Coronary artery (tissue), 2 donors: ENCODE measurements at regions not wholly inside any gene's neighbourhood (a gene's known extent, or its start where the extent isn't known, plus 50 kb on each side); places are given as distances from the start of the nearest gene placed in this dataset.

ENCODE experiments used
- DNase-seq: peaks from one replicate; pipeline ENCODE4 v3.0.0-alpha.2; 2017; ENCODE audit warnings: low spot score
- H3K27ac ChIP-seq, 2 donors: fragments of 200-600 bp; sonication (generic); one replicate each; pipeline ENCODE4 v1.5.1; 2016 to 2019
- H3K4me3 ChIP-seq: fragments of 200-600 bp; sonication (generic); 2 replicates; pipeline ENCODE4 v1.5.1; 2016; ENCODE audit warnings: mild to moderate bottlenecking, moderate library complexity
- CTCF ChIP-seq: fragments of 200-600 bp; sonication (generic); IDR thresholded peaks from one replicate; pipeline ENCODE4 v1.5.1; 2019; ENCODE audit warnings: antibody characterized with exemption

- no peak for TF ChIP-seq CTCF
- H3K27ac ChIP-seq, result no peak overlapping the region
- no peak for DNase-seq
- H3K4me3 ChIP-seq, result no peak overlapping the region
Measured at GRCh38 chr2:7983912-7984311, 697.9 kb upstream of the ID2 start.

GRCh38 chr2:7984693-7985353 is 697.0 kb upstream of the ID2 start:
- Histone ChIP-seq H3K27ac (no peak overlapping the region), H3K4me3 (no peak overlapping the region)
- no peak for TF ChIP-seq CTCF
- no peak for DNase-seq

GRCh38 chr2:7986431-7986830 is 695.4 kb upstream of the ID2 start:
- TF ChIP-seq CTCF, result no peak
- Histone ChIP-seq H3K4me3 (no peak overlapping the region), H3K27ac (no peak overlapping the region)
- DNase-seq, result no peak

GRCh38 chr2:7987992-7988391 is 693.9 kb upstream of the ID2 start:
- TF ChIP-seq CTCF, result no peak
- Histone ChIP-seq H3K4me3 (no peak overlapping the region), H3K27ac (no peak overlapping the region)
- DNase-seq, result no peak

- DNase-seq, result no peak
- no peak overlapping the region for H3K4me3 ChIP-seq
- no peak for TF ChIP-seq CTCF
- no peak overlapping the region for H3K27ac ChIP-seq
Measured at GRCh38 chr2:7988440-7988839, 693.4 kb upstream of the ID2 start.

- Histone ChIP-seq H3K27ac (no peak overlapping the region), H3K4me3 (no peak overlapping the region)
- TF ChIP-seq CTCF, result no peak
- no peak for DNase-seq
Measured at GRCh38 chr2:7989823-7990222, 692.0 kb upstream of the ID2 start.
